C4-2B (cell line): ENCODE measurements at regions not wholly inside any gene's neighbourhood (a gene's known extent, or its start where the extent isn't known, plus 50 kb on each side); places are given as distances from the start of the nearest gene placed in this dataset.

Experiments
- ZFX ChIP-seq: fragments of 450-650 bp; IDR thresholded peaks from 2 replicates; pipeline ENCODE4 v1.6.1; 2017
- TF ChIP-seq, protein P1 (sequence below): fragments of 450-650 bp; conservative IDR thresholded peaks from 2 replicates; pipeline ENCODE4 v1.5.1; 2017; ENCODE audit warnings: mild to moderate bottlenecking

- TF ChIP-seq, protein P1, sequence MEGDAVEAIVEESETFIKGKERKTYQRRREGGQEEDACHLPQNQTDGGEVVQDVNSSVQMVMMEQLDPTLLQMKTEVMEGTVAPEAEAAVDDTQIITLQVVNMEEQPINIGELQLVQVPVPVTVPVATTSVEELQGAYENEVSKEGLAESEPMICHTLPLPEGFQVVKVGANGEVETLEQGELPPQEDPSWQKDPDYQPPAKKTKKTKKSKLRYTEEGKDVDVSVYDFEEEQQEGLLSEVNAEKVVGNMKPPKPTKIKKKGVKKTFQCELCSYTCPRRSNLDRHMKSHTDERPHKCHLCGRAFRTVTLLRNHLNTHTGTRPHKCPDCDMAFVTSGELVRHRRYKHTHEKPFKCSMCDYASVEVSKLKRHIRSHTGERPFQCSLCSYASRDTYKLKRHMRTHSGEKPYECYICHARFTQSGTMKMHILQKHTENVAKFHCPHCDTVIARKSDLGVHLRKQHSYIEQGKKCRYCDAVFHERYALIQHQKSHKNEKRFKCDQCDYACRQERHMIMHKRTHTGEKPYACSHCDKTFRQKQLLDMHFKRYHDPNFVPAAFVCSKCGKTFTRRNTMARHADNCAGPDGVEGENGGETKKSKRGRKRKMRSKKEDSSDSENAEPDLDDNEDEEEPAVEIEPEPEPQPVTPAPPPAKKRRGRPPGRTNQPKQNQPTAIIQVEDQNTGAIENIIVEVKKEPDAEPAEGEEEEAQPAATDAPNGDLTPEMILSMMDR, result no peak
- no peak for TF ChIP-seq ZFX
Measured at GRCh38 chr4:174009686-174010451, 273.6 kb downstream of the FBXO8 start.
